ENCODE measurements at regions not wholly inside any gene's neighbourhood (a gene's known extent, or its start where the extent isn't known, plus 50 kb on each side); places are given as distances from the start of the nearest gene placed in this dataset.

DNA sequence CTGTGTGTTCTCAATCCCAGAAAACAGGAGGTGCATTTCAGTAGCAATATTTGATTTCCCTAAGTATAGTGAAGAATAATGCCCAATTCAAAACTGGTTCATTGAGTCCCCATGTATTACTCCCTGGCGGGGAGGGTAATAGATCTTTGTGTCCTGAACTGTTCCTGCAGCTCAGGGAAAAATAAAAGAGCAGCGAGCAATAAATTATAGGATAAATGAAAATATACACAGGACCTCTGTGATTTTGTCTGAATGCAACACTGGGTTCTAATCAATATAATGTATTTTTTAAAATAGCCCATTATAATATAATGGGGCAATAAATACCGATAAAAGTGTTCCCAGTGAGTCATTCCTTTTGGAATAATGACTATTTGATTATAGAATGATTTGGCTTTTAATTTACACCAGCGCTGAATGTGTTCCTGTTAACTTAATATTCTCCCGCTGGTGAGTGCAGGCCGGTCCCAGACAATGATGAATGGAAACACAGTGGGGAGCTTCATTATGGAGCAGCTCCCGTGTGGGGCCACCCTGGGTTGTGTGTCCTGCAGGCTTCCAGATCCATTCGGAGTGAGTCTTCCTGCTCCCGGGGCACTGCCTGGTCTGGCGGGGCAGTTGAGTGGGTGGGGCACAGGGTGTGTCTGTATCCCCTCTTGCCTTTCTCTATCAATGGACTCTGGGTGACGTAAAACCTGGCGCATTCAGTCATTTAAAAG lies 263.1 kb downstream of the ACTR3B start:
- H3K4me2 ChIP-seq (ENCODE audit: low read depth, low read length): no peak overlapping the region
- peaks cover 0 to 13% of the 10 kb centered on the region in 2 experiments; a peak in 2 of 5 replicates for H3K27me3 ChIP-seq (ENCODE audit: control insufficient read depth in 1 of 2, insufficient read depth in 2 of 2, low read length in 2 of 2)
- no peaks in the 10 kb centered on the region for H3K9me3 ChIP-seq (ENCODE audit: low read length)
- no peaks in the 10 kb centered on the region for H4K20me1 ChIP-seq (ENCODE audit: insufficient read depth, low read length)
- no peak overlapping the region for H3K4me3 ChIP-seq (replicated peaks in 1 of 3; ENCODE audit: insufficient read depth in 1 of 3, low read depth in 2 of 3, low read length in 3 of 3)
- intact Hi-C loops (cut with micrococcal nuclease; ENCODE audit: unreplicated experiment): loop anchor here (10.0 kb wide), 1 partner anchor 128 kb away; no protein-coding TSS in a partner anchor
- H3K36me3 ChIP-seq (replicated peaks in 1 of 2; ENCODE audit: control insufficient read depth in 1 of 2, insufficient read depth in 2 of 2, low read length in 2 of 2): no peaks in the 10 kb centered on the region
- FAIRE-seq: no peak
- H3K27ac ChIP-seq (ENCODE audit: extremely low read length, insufficient read depth, low read length): no peak overlapping the region
- CTCF ChIA-PET (ENCODE audit: low intra/inter-chr PET ratio, low total read pairs): no interaction called here
- BruUV-seq (replicated peaks): no TSS peak
- TF ChIP-seq, protein P1, sequence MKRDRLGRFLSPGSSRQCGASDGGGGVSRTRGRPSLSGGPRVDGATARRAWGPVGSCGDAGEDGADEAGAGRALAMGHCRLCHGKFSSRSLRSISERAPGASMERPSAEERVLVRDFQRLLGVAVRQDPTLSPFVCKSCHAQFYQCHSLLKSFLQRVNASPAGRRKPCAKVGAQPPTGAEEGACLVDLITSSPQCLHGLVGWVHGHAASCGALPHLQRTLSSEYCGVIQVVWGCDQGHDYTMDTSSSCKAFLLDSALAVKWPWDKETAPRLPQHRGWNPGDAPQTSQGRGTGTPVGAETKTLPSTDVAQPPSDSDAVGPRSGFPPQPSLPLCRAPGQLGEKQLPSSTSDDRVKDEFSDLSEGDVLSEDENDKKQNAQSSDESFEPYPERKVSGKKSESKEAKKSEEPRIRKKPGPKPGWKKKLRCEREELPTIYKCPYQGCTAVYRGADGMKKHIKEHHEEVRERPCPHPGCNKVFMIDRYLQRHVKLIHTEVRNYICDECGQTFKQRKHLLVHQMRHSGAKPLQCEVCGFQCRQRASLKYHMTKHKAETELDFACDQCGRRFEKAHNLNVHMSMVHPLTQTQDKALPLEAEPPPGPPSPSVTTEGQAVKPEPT (CRISPR knock-in tag; IDR thresholded peaks at IDR 0.05; ENCODE audit: low read depth): no peak
- TF ChIP-seq ZNF124 (CRISPR knock-in tag; IDR thresholded peaks at IDR 0.05): no peak
- no peak for TF ChIP-seq HOXD1 (CRISPR knock-in tag; IDR thresholded peaks at IDR 0.05)
- TF ChIP-seq KLF6 (CRISPR knock-in tag; IDR thresholded peaks at IDR 0.05): no peak
- no peak for TF ChIP-seq ZNF10 (CRISPR knock-in tag; IDR thresholded peaks at IDR 0.05; ENCODE audit: borderline replicate concordance, low read depth)
- TF ChIP-seq, protein P2, sequence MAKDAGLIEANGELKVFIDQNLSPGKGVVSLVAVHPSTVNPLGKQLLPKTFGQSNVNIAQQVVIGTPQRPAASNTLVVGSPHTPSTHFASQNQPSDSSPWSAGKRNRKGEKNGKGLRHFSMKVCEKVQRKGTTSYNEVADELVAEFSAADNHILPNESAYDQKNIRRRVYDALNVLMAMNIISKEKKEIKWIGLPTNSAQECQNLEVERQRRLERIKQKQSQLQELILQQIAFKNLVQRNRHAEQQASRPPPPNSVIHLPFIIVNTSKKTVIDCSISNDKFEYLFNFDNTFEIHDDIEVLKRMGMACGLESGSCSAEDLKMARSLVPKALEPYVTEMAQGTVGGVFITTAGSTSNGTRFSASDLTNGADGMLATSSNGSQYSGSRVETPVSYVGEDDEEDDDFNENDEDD (CRISPR knock-in tag; IDR thresholded peaks at IDR 0.05; ENCODE audit: borderline replicate concordance): no peak
- no peak for TF ChIP-seq REPIN1 (CRISPR knock-in tag; IDR thresholded peaks at IDR 0.05; ENCODE audit: borderline replicate concordance, low read depth)
- TF ChIP-seq ZNF720 (CRISPR knock-in tag; IDR thresholded peaks at IDR 0.05): no peak
- TF ChIP-seq ZNF788 (CRISPR knock-in tag; IDR thresholded peaks at IDR 0.05; ENCODE audit: borderline replicate concordance): no peak
- ATAC-seq: no peak
- DNase-seq (ENCODE audit: low spot score): no peak
- H3K9ac ChIP-seq (ENCODE audit: insufficient read depth, low read depth, low read length): no peak overlapping the region
- in situ Hi-C loops (cut with HindIII; ENCODE audit: extremely low pct_ligation_motif_present, low pct_unique_long_range_greater_than_20kb): no loop called here
- H3K79me2 ChIP-seq (ENCODE audit: insufficient read depth, low read length): no peaks in the 10 kb centered on the region
- no peak overlapping the region for H2AFZ ChIP-seq (ENCODE audit: low read length)
- POLR2A ChIA-PET: no interaction called here
- no peaks in the 10 kb centered on the region for H3K4me1 ChIP-seq (ENCODE audit: insufficient read depth, low read length)
- 22% methylated on average over 12 of the region's 12 CpGs for WGBS (ENCODE audit: low lambda C conversion rate)
